Activated T-cell treated with anti-CD3 and anti-CD28 coated beads for 48 hours (primary cell): ENCODE measurements at regions not wholly inside any gene's neighbourhood (a gene's known extent, or its start where the extent isn't known, plus 50 kb on each side); places are given as distances from the start of the nearest gene placed in this dataset.
A peak's percentile ranks its signal among the peaks of the same experiment; 100 is the strongest.
"Not testable (repeated sequence)": the region's sequence is repeated elsewhere in the genome, so short reads cannot be mapped to it uniquely, and the experiment has no call there.

ENCODE experiments used
- DNase-seq: peaks from one replicate; pipeline ENCODE4 v3.0.0-alpha.2; 2020; ENCODE audit warnings: low read depth

GRCh38 chr13:78085434-78086225 is 167.0 kb upstream of the EDNRB start:
- no peak for DNase-seq

GRCh38 chr13:78084401-78084800 is 165.8 kb upstream of the EDNRB start:
- no peak for DNase-seq

- no peak for DNase-seq
Measured at GRCh38 chr13:78078168-78078567, 159.5 kb upstream of the EDNRB start.

- no peak for DNase-seq
Measured at GRCh38 chr13:78067290-78067689, 148.7 kb upstream of the EDNRB start.

GRCh38 chr13:78065141-78065540 is 146.5 kb upstream of the EDNRB start:
- no peak for DNase-seq

GRCh38 chr13:78061806-78062205 is 143.2 kb upstream of the EDNRB start:
- no peak for DNase-seq

GRCh38 chr13:78060966-78061365 is 142.3 kb upstream of the EDNRB start:
- no peak for DNase-seq

- DNase-seq: not testable (repeated sequence)
Measured at GRCh38 chr13:78056865-78057264, 138.2 kb upstream of the EDNRB start.

- DNase-seq: no peak
Measured at GRCh38 chr13:78054157-78054556, 135.5 kb upstream of the EDNRB start.

- DNase-seq: no peak
Measured at GRCh38 chr13:78047151-78047550, 128.5 kb upstream of the EDNRB start.

- no peak for DNase-seq
Measured at GRCh38 chr13:78046331-78046730, 127.7 kb upstream of the EDNRB start.

- no peak for DNase-seq
Measured at GRCh38 chr13:78045916-78046315, 127.3 kb upstream of the EDNRB start.

- not testable (repeated sequence) for DNase-seq
Measured at GRCh38 chr13:78041366-78041765, 122.7 kb upstream of the EDNRB start.

- DNase-seq: no peak
Measured at GRCh38 chr13:78040205-78040830, 121.7 kb upstream of the EDNRB start.

- no peak for DNase-seq
Measured at GRCh38 chr13:78036841-78037240, 118.2 kb upstream of the EDNRB start.

- no peak for DNase-seq
Measured at GRCh38 chr13:78035500-78035899, 116.9 kb upstream of the EDNRB start.

- no peak for DNase-seq
Measured at GRCh38 chr13:78033509-78033908, 114.9 kb upstream of the EDNRB start.

- no peak for DNase-seq
Measured at GRCh38 chr13:78032132-78032531, 113.5 kb upstream of the EDNRB start.

GRCh38 chr13:78030341-78030896 is 111.8 kb upstream of the EDNRB start:
- DNase-seq: no peak

GRCh38 chr13:78029901-78030300 is 111.3 kb upstream of the EDNRB start:
- no peak for DNase-seq

- DNase-seq: no peak
Measured at GRCh38 chr13:78028960-78029359, 110.3 kb upstream of the EDNRB start.

- no peak for DNase-seq
Measured at GRCh38 chr13:78024996-78025395, 106.4 kb upstream of the EDNRB start.

- peak; percentile 15 for DNase-seq
Measured at GRCh38 chr13:78022164-78022877, 103.7 kb upstream of the EDNRB start.
